ENCODE measurements at regions not wholly inside any gene's neighbourhood (a gene's known extent, or its start where the extent isn't known, plus 50 kb on each side); places are given as distances from the start of the nearest gene placed in this dataset.

DNA sequence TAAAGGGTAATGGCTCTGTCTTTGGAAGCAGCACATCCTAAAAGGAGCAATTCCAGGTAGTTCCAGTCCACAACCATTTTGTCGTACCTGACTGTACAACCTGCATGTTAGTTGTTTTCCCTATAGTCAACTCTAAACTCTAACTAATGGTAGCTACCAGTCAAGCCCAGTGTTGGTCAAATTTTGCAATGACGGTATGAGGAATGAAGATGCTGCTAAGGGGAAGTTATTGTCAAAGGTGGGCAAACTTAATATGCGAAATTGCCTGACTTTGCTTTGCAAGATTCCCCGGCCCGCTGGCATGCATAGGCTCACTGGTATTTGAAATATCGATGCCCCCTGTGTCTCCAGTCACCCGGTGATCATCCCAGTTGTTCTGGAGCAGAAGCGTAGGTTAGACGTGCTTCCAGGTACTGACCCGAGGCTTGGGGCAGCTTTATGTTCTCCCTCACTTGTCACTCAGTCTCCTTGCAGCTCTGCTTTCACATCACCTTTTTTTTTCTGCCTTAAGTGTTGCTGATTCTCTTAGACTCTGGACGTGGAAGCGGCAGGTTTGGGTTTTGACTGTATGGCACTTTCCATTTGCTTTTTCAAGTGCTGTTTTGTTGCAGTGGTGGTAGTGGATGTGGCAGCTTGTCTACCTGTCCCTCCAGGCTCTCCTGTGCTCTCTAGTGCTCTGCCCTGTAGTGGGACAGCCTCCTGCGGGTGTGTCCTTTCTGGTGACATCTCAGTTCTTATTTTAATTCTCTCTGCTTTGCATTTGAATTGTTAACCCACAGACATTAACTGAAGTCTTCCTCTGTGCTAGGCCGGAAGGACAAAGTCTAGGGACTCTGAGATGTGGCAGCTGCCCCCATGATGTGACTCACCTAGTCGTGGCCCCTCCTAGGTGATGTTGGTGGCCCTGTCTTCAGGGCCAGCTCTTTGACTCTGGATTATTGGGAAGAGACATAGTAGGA is 95.8 kb upstream of the UMPS start:
- Histone ChIP-seq H3K4me1 (ENCODE audit: control insufficient read depth, extremely low read depth, insufficient read depth, low read length) (no peaks in the 10 kb centered on the region), H3K27me3 (ENCODE audit: control insufficient read depth, insufficient read depth, low read length) (peaks cover 2% of the 10 kb centered on the region), H3K36me3 (ENCODE audit: control insufficient read depth, insufficient read depth, low read length) (no peaks in the 10 kb centered on the region), H3K9ac (ENCODE audit: insufficient read depth, low read length) (no peak overlapping the region), H4K20me1 (ENCODE audit: control insufficient read depth, extremely low read depth, insufficient read depth, low read length) (no peaks in the 10 kb centered on the region), H3K4me2 (ENCODE audit: extremely low read depth, insufficient read depth, low read length) (no peak overlapping the region), H3K79me2 (ENCODE audit: control insufficient read depth, insufficient read depth, low read length) (no peaks in the 10 kb centered on the region), H2AFZ (ENCODE audit: low read length) (no peak overlapping the region), H3K9me3 (ENCODE audit: control insufficient read depth, insufficient read depth, low read depth, low read length) (no peaks in the 10 kb centered on the region), H3K27ac (ENCODE audit: insufficient read depth, low read length) (no peak overlapping the region), H3K4me3 (replicated peaks in 1 of 4; ENCODE audit: control extremely low read depth in 1 of 4, insufficient read depth in 1 of 4, low read depth in 3 of 4, low read length in 4 of 4) (no peak overlapping the region)
- no peak for DNase-seq (ENCODE audit: low read depth in 2 of 2)
- no peak for TF ChIP-seq EZH2 (IDR thresholded peaks at IDR 0.05; ENCODE audit: low read length, missing control alignments)
- TF ChIP-seq, protein P1, sequence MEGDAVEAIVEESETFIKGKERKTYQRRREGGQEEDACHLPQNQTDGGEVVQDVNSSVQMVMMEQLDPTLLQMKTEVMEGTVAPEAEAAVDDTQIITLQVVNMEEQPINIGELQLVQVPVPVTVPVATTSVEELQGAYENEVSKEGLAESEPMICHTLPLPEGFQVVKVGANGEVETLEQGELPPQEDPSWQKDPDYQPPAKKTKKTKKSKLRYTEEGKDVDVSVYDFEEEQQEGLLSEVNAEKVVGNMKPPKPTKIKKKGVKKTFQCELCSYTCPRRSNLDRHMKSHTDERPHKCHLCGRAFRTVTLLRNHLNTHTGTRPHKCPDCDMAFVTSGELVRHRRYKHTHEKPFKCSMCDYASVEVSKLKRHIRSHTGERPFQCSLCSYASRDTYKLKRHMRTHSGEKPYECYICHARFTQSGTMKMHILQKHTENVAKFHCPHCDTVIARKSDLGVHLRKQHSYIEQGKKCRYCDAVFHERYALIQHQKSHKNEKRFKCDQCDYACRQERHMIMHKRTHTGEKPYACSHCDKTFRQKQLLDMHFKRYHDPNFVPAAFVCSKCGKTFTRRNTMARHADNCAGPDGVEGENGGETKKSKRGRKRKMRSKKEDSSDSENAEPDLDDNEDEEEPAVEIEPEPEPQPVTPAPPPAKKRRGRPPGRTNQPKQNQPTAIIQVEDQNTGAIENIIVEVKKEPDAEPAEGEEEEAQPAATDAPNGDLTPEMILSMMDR (conservative IDR thresholded peaks at IDR 0.05 in 1 of 2, IDR thresholded peaks at IDR 0.05 in 1 of 2; ENCODE audit: low read depth in 1 of 2, low read length in 2 of 2): no peak

DNA sequence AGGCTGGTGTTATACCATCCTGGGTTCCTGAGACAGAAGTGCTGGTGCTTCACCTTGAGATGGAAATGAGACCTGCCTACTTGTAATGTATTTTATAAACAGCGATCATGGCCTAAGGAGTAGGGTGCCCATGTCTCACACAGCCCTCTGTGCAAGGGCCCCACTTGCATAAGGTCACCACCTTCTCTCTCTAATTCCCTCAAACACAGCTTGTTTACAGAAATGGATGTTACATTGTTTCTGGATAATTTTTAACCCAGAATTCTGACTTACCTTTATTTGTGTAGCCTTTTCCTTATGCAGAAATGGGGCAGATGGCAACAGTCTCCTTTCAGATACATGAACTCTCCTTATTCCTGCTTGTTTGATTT is 95.1 kb upstream of the UMPS start:
- no peak overlapping the region for H3K4me2 ChIP-seq (ENCODE audit: extremely low read depth, insufficient read depth, low read length)
- no peak overlapping the region for H2AFZ ChIP-seq (ENCODE audit: low read length)
- TF ChIP-seq, protein P1 (conservative IDR thresholded peaks at IDR 0.05 in 1 of 2, IDR thresholded peaks at IDR 0.05 in 1 of 2; ENCODE audit: low read depth in 1 of 2, low read length in 2 of 2): no peak
- TF ChIP-seq EZH2 (IDR thresholded peaks at IDR 0.05; ENCODE audit: low read length, missing control alignments): no peak
- no peaks in the 10 kb centered on the region for H3K9me3 ChIP-seq (ENCODE audit: control insufficient read depth, insufficient read depth, low read depth, low read length)
- DNase-seq (ENCODE audit: low read depth in 2 of 2): no peak
- no peaks in the 10 kb centered on the region for H4K20me1 ChIP-seq (ENCODE audit: control insufficient read depth, extremely low read depth, insufficient read depth, low read length)
- no peak overlapping the region for H3K9ac ChIP-seq (ENCODE audit: insufficient read depth, low read length)
- H3K27ac ChIP-seq (ENCODE audit: insufficient read depth, low read length): no peak overlapping the region
- no peaks in the 10 kb centered on the region for H3K36me3 ChIP-seq (ENCODE audit: control insufficient read depth, insufficient read depth, low read length)
- no peaks in the 10 kb centered on the region for H3K4me1 ChIP-seq (ENCODE audit: control insufficient read depth, extremely low read depth, insufficient read depth, low read length)
- H3K79me2 ChIP-seq (ENCODE audit: control insufficient read depth, insufficient read depth, low read length): no peaks in the 10 kb centered on the region
- H3K4me3 ChIP-seq (replicated peaks in 1 of 4; ENCODE audit: control extremely low read depth in 1 of 4, insufficient read depth in 1 of 4, low read depth in 3 of 4, low read length in 4 of 4): no peak overlapping the region
- peaks cover 2% of the 10 kb centered on the region for H3K27me3 ChIP-seq (ENCODE audit: control insufficient read depth, insufficient read depth, low read length)

DNA sequence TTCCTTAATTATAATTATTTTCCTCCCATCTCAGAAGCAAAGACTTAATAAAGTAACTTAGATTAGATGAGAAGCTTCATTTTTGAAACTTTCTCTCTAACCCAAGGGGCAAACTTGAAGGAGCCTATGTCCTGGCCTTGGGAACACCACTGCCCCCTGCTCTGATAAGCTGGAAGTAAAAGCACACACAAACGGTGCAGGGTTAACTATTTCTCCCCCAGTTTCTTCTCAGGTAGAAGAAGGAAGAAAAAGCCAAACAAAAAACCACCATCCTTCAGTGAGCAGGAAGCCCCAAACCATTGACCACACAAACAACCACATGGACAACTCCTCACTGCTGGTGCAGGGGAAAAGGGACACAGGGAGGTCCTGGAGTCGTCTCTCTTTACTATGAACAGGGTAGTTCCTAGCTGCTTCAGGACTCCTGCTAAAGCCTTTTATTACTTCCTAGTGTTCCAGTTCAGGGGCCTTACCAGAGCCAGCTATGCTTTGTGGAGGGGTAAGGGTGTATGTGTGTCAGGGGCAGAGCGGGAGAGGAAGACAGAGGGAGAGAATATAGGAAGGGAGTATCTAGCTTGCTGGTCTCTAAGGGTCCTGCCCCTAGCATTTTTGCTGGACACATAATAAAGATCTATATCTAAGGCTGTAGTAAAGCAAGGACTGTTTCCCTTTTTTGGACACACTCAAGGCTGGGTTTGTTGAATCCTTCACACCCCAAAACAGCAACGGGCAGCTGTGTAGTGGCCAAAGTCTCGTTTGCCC is 94.0 kb upstream of the UMPS start:
- Histone ChIP-seq H3K36me3 (ENCODE audit: control insufficient read depth, insufficient read depth, low read length) (no peaks in the 10 kb centered on the region), H3K4me3 (replicated peaks in 1 of 4; ENCODE audit: control extremely low read depth in 1 of 4, insufficient read depth in 1 of 4, low read depth in 3 of 4, low read length in 4 of 4) (no peak overlapping the region), H3K9me3 (ENCODE audit: control insufficient read depth, insufficient read depth, low read depth, low read length) (no peaks in the 10 kb centered on the region), H3K27me3 (ENCODE audit: control insufficient read depth, insufficient read depth, low read length) (peaks cover 2% of the 10 kb centered on the region), H3K4me2 (ENCODE audit: extremely low read depth, insufficient read depth, low read length) (no peak overlapping the region), H3K79me2 (ENCODE audit: control insufficient read depth, insufficient read depth, low read length) (no peaks in the 10 kb centered on the region), H2AFZ (ENCODE audit: low read length) (no peak overlapping the region), H3K27ac (ENCODE audit: insufficient read depth, low read length) (no peak overlapping the region), H4K20me1 (ENCODE audit: control insufficient read depth, extremely low read depth, insufficient read depth, low read length) (no peaks in the 10 kb centered on the region), H3K4me1 (ENCODE audit: control insufficient read depth, extremely low read depth, insufficient read depth, low read length) (no peaks in the 10 kb centered on the region), H3K9ac (ENCODE audit: insufficient read depth, low read length) (no peak overlapping the region)
- TF ChIP-seq EZH2 (IDR thresholded peaks at IDR 0.05; ENCODE audit: low read length, missing control alignments): no peak
- TF ChIP-seq, protein P1 (conservative IDR thresholded peaks at IDR 0.05 in 1 of 2, IDR thresholded peaks at IDR 0.05 in 1 of 2; ENCODE audit: low read depth in 1 of 2, low read length in 2 of 2): no peak
- no peak for DNase-seq (ENCODE audit: low read depth in 2 of 2)

All from fibroblast of lung (primary cell).